Choroid plexus epithelial cell (primary cell): ENCODE measurements at regions not wholly inside any gene's neighbourhood (a gene's known extent, or its start where the extent isn't known, plus 50 kb on each side); places are given as distances from the start of the nearest gene placed in this dataset.

Experiments
- DNase-seq: peaks from one replicate; pipeline ENCODE4 v3.0.0-alpha.2; 2010; ENCODE audit warnings: low read depth
- H3K4me3 ChIP-seq: 2 replicates; pipeline ENCODE4 v1.5.1; 2011; ENCODE audit warnings: low read depth, mild to moderate bottlenecking, control low read depth, low read length, moderate library complexity
- CTCF ChIP-seq: conservative IDR thresholded peaks from 2 replicates; pipeline ENCODE4 v1.5.1; 2011; ENCODE audit warnings: low read depth, mild to moderate bottlenecking, control low read depth, inconsistent platforms, low read length, moderate library complexity

DNA sequence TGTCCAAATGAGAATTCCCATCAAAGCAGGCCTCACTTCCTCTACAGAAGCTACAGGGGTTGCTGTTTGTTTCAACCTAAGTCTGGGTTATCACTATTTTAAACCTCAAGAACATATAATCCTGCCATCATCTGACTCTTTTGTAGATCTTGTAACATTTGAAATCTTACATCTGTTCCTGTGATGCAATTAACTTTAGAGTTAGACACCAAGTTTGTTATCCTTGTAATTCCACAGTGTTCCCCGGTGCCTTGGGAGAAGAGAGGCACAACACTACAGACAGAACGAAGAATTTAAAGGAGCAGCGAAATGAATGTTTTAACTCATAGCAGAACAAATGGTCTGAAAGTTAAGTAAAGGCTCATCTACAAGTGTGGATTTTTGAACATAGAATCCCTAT, 116.1 kb downstream of the UCHL5 start:
- DNase-seq: peak; percentile 61
- no peak for TF ChIP-seq CTCF
- H3K4me3 ChIP-seq: no peak overlapping the region

GRCh38 chr1:192943522-192943921, 115.6 kb downstream of the UCHL5 start:
- no peak for TF ChIP-seq CTCF
- no peak overlapping the region for H3K4me3 ChIP-seq
- DNase-seq: peak; percentile 34

GRCh38 chr1:192945390-192946130, 113.6 kb downstream of the UCHL5 start:
- H3K4me3 ChIP-seq: no peak overlapping the region
- no peak for DNase-seq
- TF ChIP-seq CTCF: no peak

DNA sequence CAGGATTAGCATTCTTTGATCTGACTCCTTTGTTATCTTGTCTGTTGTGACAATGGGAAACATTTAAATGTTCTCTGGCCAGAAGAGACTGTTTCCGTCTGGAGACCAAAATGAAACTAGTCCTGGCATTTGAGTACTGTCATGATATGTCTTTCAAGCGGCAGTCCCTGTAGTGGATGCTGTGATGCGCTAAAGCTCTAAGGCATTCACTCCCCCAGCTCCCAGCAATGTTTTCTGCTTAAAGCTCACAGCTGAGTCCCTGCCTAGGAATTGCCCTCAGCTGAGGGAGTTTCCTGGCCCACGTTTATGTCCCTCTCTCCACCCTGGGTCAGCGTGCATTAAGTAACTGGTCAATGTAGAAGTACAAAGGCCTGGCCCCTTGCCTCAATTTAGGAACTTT, 109.4 kb downstream of the UCHL5 start:
- DNase-seq: no peak
- no peak overlapping the region for H3K4me3 ChIP-seq
- TF ChIP-seq CTCF: no peak

DNA sequence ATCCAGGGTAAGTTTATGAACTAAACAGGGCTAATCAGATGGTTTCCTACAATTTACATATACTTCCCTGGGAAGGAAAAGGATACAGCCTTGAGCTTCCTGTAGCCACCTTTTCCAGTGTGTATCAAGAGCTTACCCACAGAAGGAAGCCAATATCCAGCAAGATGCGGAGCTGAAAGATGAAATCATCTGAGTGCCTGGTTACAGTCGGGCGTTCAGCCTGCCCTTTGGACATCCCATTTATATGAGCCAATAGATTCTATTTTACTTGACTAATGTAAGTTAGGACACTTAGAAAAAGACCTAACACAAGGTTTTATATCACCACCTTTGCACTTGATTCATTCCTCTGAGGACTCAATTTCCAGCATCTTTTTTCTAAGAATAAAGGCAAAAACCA, 108.2 kb downstream of the UCHL5 start:
- no peak overlapping the region for H3K4me3 ChIP-seq
- no peak for TF ChIP-seq CTCF
- DNase-seq: no peak

DNA sequence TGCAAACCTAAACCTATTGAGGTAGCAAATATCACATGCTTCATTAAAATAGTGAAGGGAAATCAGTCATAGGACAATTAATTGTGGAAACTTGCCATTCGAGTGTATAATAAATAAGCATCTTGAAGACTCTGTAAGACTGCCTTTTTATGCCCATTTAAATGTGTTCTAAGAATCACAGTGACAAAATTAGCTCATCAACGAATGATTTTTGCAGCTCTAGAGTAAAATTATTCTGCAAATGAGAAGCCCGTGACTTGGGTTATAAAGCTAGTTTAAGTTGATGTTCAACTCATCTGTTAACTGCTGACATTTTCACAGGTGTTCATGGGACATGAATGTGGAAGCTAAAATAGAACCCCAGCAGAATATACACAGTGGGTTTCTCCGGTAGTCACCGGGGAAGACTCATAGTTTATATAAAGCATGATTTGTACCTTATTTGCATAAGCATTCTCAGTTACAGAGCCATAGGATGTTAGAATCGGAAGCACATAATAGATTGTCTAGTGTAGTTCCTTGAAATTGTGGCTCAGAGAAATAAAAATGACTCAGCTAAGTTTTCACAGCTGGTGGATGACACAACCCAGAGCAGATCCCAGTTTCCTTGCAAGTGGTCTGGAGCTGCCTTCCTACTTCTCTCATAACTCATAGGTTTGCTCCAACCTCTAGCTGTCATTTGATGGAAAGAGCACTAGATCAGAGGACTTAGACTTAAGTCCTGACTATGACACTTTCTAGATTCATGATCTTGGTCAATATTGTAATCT, 107.3 kb downstream of the UCHL5 start:
- no peak overlapping the region for H3K4me3 ChIP-seq
- DNase-seq: peak; percentile 85
- TF ChIP-seq CTCF: no peak
